K562 (cell line): ENCODE measurements at regions not wholly inside any gene's neighbourhood (a gene's known extent, or its start where the extent isn't known, plus 50 kb on each side); places are given as distances from the start of the nearest gene placed in this dataset.

Experiments used
- ATAC-seq: fragments of 200-7000 bp; cut with Tn5 transposase; 3 replicates; pipeline ENCODE4 v1.9.1; 2020; ENCODE audit warnings: moderate library complexity
- BruUV-seq: library from RNA; stranded (reverse); fragments of 400-500 nt; replicated peaks from 2 replicates; lab custom pipeline; 2021; lab: Mats Ljungman, UMichigan
- CTCF ChIA-PET: fragments of 300-600 bp; formaldehyde crosslinking; extraction: SDS; loops from one replicate; lab custom pipeline; 2021; ENCODE audit warnings: low intra/inter-chr PET ratio; lab: Yijun Ruan, JAX
- POLR2A ChIA-PET: fragments of 300-600, 350-650 bp; sonication (Branson Sonifier 250); formaldehyde crosslinking; extraction: SDS; loops from one replicate; lab custom pipeline; 2021; ENCODE audit warnings: antibody characterized with exemption, inconsistent platforms; lab: Yijun Ruan, JAX
- DNase-seq, 4 experiments: peaks; one replicate each; pipeline versions ENCODE4 v3.0.0 to v3.0.0-alpha.2; 2011 to 2018; ENCODE audit warnings: low spot score in 3 of 4, mixed read lengths in 3 of 4; ENCODE audit errors: extremely low read depth in 1 of 4
- FAIRE-seq: peaks from 2 replicates; lab custom pipeline; 2011; peaks lifted over from hg19 to GRCh38; lab: Jason Lieb, UNC
- H2AFZ ChIP-seq: 2 replicates; pipeline ENCODE4 v1.6.0; 2011; ENCODE audit warnings: low read depth, low read length, control low read depth, inconsistent platforms
- H3K27ac ChIP-seq: fragments of 200-600 bp; 3 replicates; pipeline ENCODE4 v1.8.0; 2011; ENCODE audit warnings: low read depth, mild to moderate bottlenecking, control low read depth, inconsistent platforms, low read length, moderate library complexity, mixed read lengths; ENCODE audit errors: extremely low read depth
- H3K27me3 ChIP-seq, 2 experiments: fragments of 300-600 bp in 1 of 2; 2 replicates in 1 of 2; 3 replicates in 1 of 2; pipeline versions ENCODE4 v1.6.0 to v1.8.0; 2011; ENCODE audit warnings: inconsistent platforms in 2 of 2, low read length in 2 of 2, mild to moderate bottlenecking in 1 of 2, mixed read lengths in 1 of 2, moderate library complexity in 1 of 2; ENCODE audit not compliant: control insufficient read depth in 2 of 2, insufficient read depth in 2 of 2
- H3K36me3 ChIP-seq: fragments of 300-600 bp; 3 replicates; pipeline ENCODE4 v1.8.0; 2011; ENCODE audit warnings: mild to moderate bottlenecking, low read length, inconsistent platforms; ENCODE audit not compliant: control insufficient read depth, insufficient read depth
- H3K4me1 ChIP-seq, 2 experiments: fragments of 200-600 bp in 1 of 2; replicated peaks in 1 of 2; 2 replicates in 1 of 2; 3 replicates in 1 of 2; pipeline versions ENCODE4 v1.5.1 to v1.8.0; 2011; ENCODE audit warnings: inconsistent platforms in 2 of 2, low read length in 2 of 2, mild to moderate bottlenecking in 1 of 2, mixed read lengths in 1 of 2, moderate library complexity in 1 of 2; ENCODE audit not compliant: control insufficient read depth in 2 of 2, insufficient read depth in 2 of 2
- H3K4me2 ChIP-seq: 2 replicates; pipeline ENCODE4 v1.6.1; 2011; ENCODE audit warnings: low read length, control low read depth, inconsistent platforms, mixed read lengths; ENCODE audit not compliant: insufficient read depth
- H3K4me3 ChIP-seq: fragments of 200-600 bp; sonication (generic), shearing (Covaris generic); 2 replicates; pipeline ENCODE4 v1.5.1; 2016; ENCODE audit warnings: control low read depth, inconsistent platforms
- H3K79me2 ChIP-seq: fragments of 200-600 bp; 3 replicates; pipeline ENCODE4 v1.8.0; 2011; ENCODE audit warnings: low read length, inconsistent platforms; ENCODE audit not compliant: control insufficient read depth, insufficient read depth
- H3K9ac ChIP-seq, 2 experiments: 2 replicates each; pipeline versions ENCODE4 v1.6.0 to v1.6.1; 2011; ENCODE audit warnings: low read depth in 2 of 2, low read length in 2 of 2, control low read depth in 1 of 2, inconsistent platforms in 1 of 2, mild to moderate bottlenecking in 1 of 2, mixed read lengths in 1 of 2; ENCODE audit not compliant: insufficient read depth in 1 of 2
- H3K9me1 ChIP-seq: one replicate; pipeline ENCODE4 v1.6.0; 2011; ENCODE audit warnings: inconsistent platforms, mild to moderate bottlenecking, low read length, moderate library complexity; ENCODE audit not compliant: control insufficient read depth, insufficient read depth
- H3K9me3 ChIP-seq: replicated peaks from 2 replicates; pipeline ENCODE4 v1.5.1; 2011; ENCODE audit warnings: low read depth, low read length, inconsistent platforms; ENCODE audit not compliant: control insufficient read depth, insufficient read depth
- H4K20me1 ChIP-seq: replicated peaks from 2 replicates; pipeline ENCODE4 v1.6.1; 2011; ENCODE audit warnings: low read length, inconsistent platforms, mixed read lengths; ENCODE audit not compliant: control insufficient read depth, insufficient read depth
- CREB5 ChIP-seq: fragments of 250-450 bp; sonication (Bioruptor Pico); IDR thresholded peaks from 2 replicates; pipeline ENCODE4 v1.5.0; 2020; ENCODE audit warnings: mild to moderate bottlenecking
- HNRNPK ChIP-seq: fragments of 200-400 bp; formaldehyde crosslinking; IDR thresholded peaks from one replicate; pipeline ENCODE4 v1.6.1; 2018; ENCODE audit warnings: mild to moderate bottlenecking, low read depth, low read length; ENCODE audit not compliant: poor library complexity, severe bottlenecking
- IRF9 ChIP-seq: fragments of 450-650 bp; IDR thresholded peaks from 2 replicates; pipeline ENCODE4 v1.6.1; 2016; ENCODE audit warnings: missing biosample characterization, missing genetic modification characterization
- KLF10 ChIP-seq: fragments of 250-450 bp; sonication (Bioruptor Pico); IDR thresholded peaks from 2 replicates; pipeline ENCODE4 v1.6.1; 2021; ENCODE audit warnings: matching md5 sums
- NEUROD1 ChIP-seq: fragments of 150-350 bp; IDR thresholded peaks from 2 replicates; pipeline ENCODE4 v1.6.1; 2014; ENCODE audit warnings: borderline replicate concordance, low read length, low read depth; ENCODE audit not compliant: partially characterized antibody
- PHB ChIP-seq: fragments of 250-450 bp; sonication (Bioruptor Pico); IDR thresholded peaks from 2 replicates; pipeline ENCODE4 v1.5.0; 2021
- PRMT5 ChIP-seq: sonication (generic); formaldehyde crosslinking; IDR thresholded peaks from 2 replicates; pipeline ENCODE4 v1.5.0; 2020; ENCODE audit warnings: missing genetic modification reagents
- PYGO2 ChIP-seq: fragments of 450-650 bp; IDR thresholded peaks from 2 replicates; pipeline ENCODE4 v1.6.1; 2016; ENCODE audit warnings: mild to moderate bottlenecking, missing genetic modification characterization, moderate library complexity, missing compliant biosample characterization
- RB1 ChIP-seq: fragments of 450-650 bp; IDR thresholded peaks from 2 replicates; pipeline ENCODE4 v1.6.1; 2017; ENCODE audit warnings: low read depth, mild to moderate bottlenecking
- SPI1 ChIP-seq: IDR thresholded peaks from 2 replicates; pipeline ENCODE4 v1.6.1; 2011; ENCODE audit warnings: low read depth, low read length, control low read depth, borderline replicate concordance
- THRA ChIP-seq: fragments of 450-650 bp; IDR thresholded peaks from 2 replicates; pipeline ENCODE4 v1.6.1; 2017; ENCODE audit warnings: mild to moderate bottlenecking, moderate library complexity
- ZBTB34 ChIP-seq: fragments of 250-450 bp; sonication (Bioruptor Pico); IDR thresholded peaks from 2 replicates; pipeline ENCODE4 v1.8.0; 2021; ENCODE audit warnings: mild to moderate bottlenecking, moderate library complexity
- ZFX ChIP-seq: sonication (generic); formaldehyde crosslinking; IDR thresholded peaks from 2 replicates; pipeline ENCODE4 v1.8.0; 2022; ENCODE audit warnings: mild to moderate bottlenecking, missing genetic modification reagents, moderate library complexity
- WGBS: fragments of 100-300 bp; shearing (Covaris generic); methylation state at CpG from one replicate; pipeline ENCODE4 v1.1.6; 2016; ENCODE audit warnings: low coverage, mixed read lengths; ENCODE audit not compliant: insufficient coverage; ENCODE audit errors: missing lambda C conversion rate; 5-methylcytosine and 5-hydroxymethylcytosine counted together
- in situ Hi-C: fragments of 300-500 bp; cut with MboI; formaldehyde crosslinking; loops from 4 replicates; pipeline ENCODE4 v1.15.0; 2018; ENCODE audit warnings: inconsistent platforms, mixed read lengths
- intact Hi-C: fragments of 100-400 bp; cut with micrococcal nuclease; formaldehyde crosslinking; loops from 2 replicates; pipeline ENCODE4 v1.14.2; 2022
- TF ChIP-seq, protein P1 (sequence below): sonication (generic); formaldehyde crosslinking; IDR thresholded peaks from 2 replicates; pipeline ENCODE4 v1.8.0; 2022; ENCODE audit warnings: missing genetic modification reagents, mild to moderate bottlenecking, borderline replicate concordance

GRCh38 chr5:167992868-167993267 lies 298.6 kb upstream of the WWC1 start:
- H3K79me2 ChIP-seq, result no peaks in the 10 kb centered on the region
- ATAC-seq (no peak), DNase-seq (no peak), FAIRE-seq (no peak)
- H4K20me1 ChIP-seq, result no peaks in the 10 kb centered on the region
- no peak overlapping the region for H3K9ac ChIP-seq
- no peaks in the 10 kb centered on the region for H3K9me1 ChIP-seq
- H2AFZ ChIP-seq, result no peak overlapping the region
- ChIA-PET CTCF (no interaction called here), POLR2A (no interaction called here)
- no peaks in the 10 kb centered on the region for H3K9me3 ChIP-seq
- no peaks in the 10 kb centered on the region for H3K27me3 ChIP-seq
- no peaks in the 10 kb centered on the region for H3K36me3 ChIP-seq
- no TSS peak for BruUV-seq
- no peaks in the 10 kb centered on the region for H3K4me1 ChIP-seq
- in situ Hi-C loops (no loop called here), intact Hi-C loops (no loop called here)
- H3K27ac ChIP-seq, result no peak overlapping the region
- TF ChIP-seq CREB5 (CRISPR knock-in tag) (no peak), NEUROD1 (no peak), RB1 (no peak), PRMT5 (CRISPR knock-in tag) (no peak), PHB (CRISPR knock-in tag) (no peak), IRF9 (tag) (no peak), KLF10 (CRISPR knock-in tag) (no peak), HNRNPK (no peak), PYGO2 (tag) (no peak), ZBTB34 (no peak), THRA (no peak), ZFX (CRISPR knock-in tag) (no peak), SPI1 (no peak)
- TF ChIP-seq, protein P1, sequence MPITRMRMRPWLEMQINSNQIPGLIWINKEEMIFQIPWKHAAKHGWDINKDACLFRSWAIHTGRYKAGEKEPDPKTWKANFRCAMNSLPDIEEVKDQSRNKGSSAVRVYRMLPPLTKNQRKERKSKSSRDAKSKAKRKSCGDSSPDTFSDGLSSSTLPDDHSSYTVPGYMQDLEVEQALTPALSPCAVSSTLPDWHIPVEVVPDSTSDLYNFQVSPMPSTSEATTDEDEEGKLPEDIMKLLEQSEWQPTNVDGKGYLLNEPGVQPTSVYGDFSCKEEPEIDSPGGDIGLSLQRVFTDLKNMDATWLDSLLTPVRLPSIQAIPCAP (CRISPR knock-in tag), result no peak
- 3% methylated on average over 11 of the region's 11 CpGs for WGBS
- H3K4me2 ChIP-seq, result no peak overlapping the region
- no peak overlapping the region for H3K4me3 ChIP-seq
